ENCODE measurements at regions not wholly inside any gene's neighbourhood (a gene's known extent, or its start where the extent isn't known, plus 50 kb on each side); places are given as distances from the start of the nearest gene placed in this dataset.

- Mint-ChIP-seq H3K4me1 (no peaks in the 10 kb centered on the region), H3K9me3 (peaks cover 19 to 27% of the 10 kb centered on the region in 2 experiments), H3K4me3 (no peak overlapping the region), H3K27me3 (ENCODE audit: low read depth) (no peaks in the 10 kb centered on the region), H3K36me3 (ENCODE audit: insufficient read depth in 1 of 3, low read depth in 3 of 3) (peaks cover 4 to 28% (median 18%) of the 10 kb centered on the region in 3 experiments), H3K27ac (no peak overlapping the region)
- no peak overlapping the region for H3K4ac ChIP-seq (ENCODE audit: low read depth, low read length)
- H3K18ac ChIP-seq (ENCODE audit: insufficient read length, low read depth, low read length), result no peak overlapping the region
- H3K4me1 ChIP-seq (ENCODE audit: insufficient read depth, low read length), result no peaks in the 10 kb centered on the region
- H3K79me1 ChIP-seq (ENCODE audit: insufficient read depth, low read depth, low read length, poor library complexity, severe bottlenecking), result no peaks in the 10 kb centered on the region
- H4K20me1 ChIP-seq (ENCODE audit: control insufficient read depth, insufficient read depth, insufficient read length), result no peaks in the 10 kb centered on the region
- no peak overlapping the region for H2BK20ac ChIP-seq (ENCODE audit: low read depth, low read length, poor library complexity, severe bottlenecking)
- no peak for DNase-seq
- H2AK5ac ChIP-seq (ENCODE audit: insufficient read length, low read length), result no peak overlapping the region
- no peak overlapping the region for H4K91ac ChIP-seq (ENCODE audit: insufficient read length, low read depth, low read length)
- no peak overlapping the region for H3K27ac ChIP-seq (ENCODE audit: insufficient read length, low read depth, low read length)
- no peak overlapping the region for H2BK120ac ChIP-seq (ENCODE audit: low read depth, low read length, poor library complexity, severe bottlenecking)
- no peak overlapping the region for H3K14ac ChIP-seq (ENCODE audit: insufficient read depth, low read length)
- no peak overlapping the region for H3K4me2 ChIP-seq (ENCODE audit: insufficient read depth, insufficient read length, low read length)
- no peak overlapping the region for H2BK12ac ChIP-seq (ENCODE audit: insufficient read length, low read depth, low read length)
- no peak overlapping the region for H4K5ac ChIP-seq (ENCODE audit: insufficient read length, low read depth, low read length)
- peak; percentile 39 for TF ChIP-seq CTCF (conservative IDR thresholded peaks at IDR 0.05)
- H3K9me3 ChIP-seq (ENCODE audit: control insufficient read depth, low read depth, low read length), result no peaks in the 10 kb centered on the region
- WGBS (ENCODE audit: extremely low coverage, insufficient read length, low lambda C conversion rate), result no CpG with 5 or more reads among the region's 2 CpGs
- H3K23ac ChIP-seq (ENCODE audit: insufficient read length, low read depth, low read length), result no peak overlapping the region
- no peak overlapping the region for H3T11ph ChIP-seq (ENCODE audit: low read length)
- no peak overlapping the region for H2AFZ ChIP-seq (ENCODE audit: low read length)
- no peak overlapping the region for H3K56ac ChIP-seq (ENCODE audit: insufficient read length, low read depth, low read length)
- no peak overlapping the region for H4K8ac ChIP-seq (replicated peaks; ENCODE audit: insufficient read length, low read depth, low read length)
- no peak overlapping the region for H2BK15ac ChIP-seq (ENCODE audit: low read depth, low read length)
- no peaks in the 10 kb centered on the region for H3K27me3 ChIP-seq (ENCODE audit: insufficient read depth, low read length)
- H3K23me2 ChIP-seq (ENCODE audit: insufficient read length, low read depth, low read length, poor library complexity, severe bottlenecking), result no peaks in the 10 kb centered on the region
- no peak overlapping the region for H2BK5ac ChIP-seq (ENCODE audit: insufficient read length, low read length)
- no peaks in the 10 kb centered on the region for H3K79me2 ChIP-seq (ENCODE audit: insufficient read depth, low read length)
- no peak overlapping the region for H3K9ac ChIP-seq (ENCODE audit: extremely low read depth, insufficient read length, low read length)
Measured at GRCh38 chr1:239219679-239220078, 166.7 kb upstream of the CHRM3 start.
